HUES6 (cell line): ENCODE measurements at regions not wholly inside any gene's neighbourhood (a gene's known extent, or its start where the extent isn't known, plus 50 kb on each side); places are given as distances from the start of the nearest gene placed in this dataset.

ENCODE experiments used
- H3K27ac ChIP-seq: 2 replicates; pipeline ENCODE4 v1.7.0; 2013; ENCODE audit warnings: low read depth, mild to moderate bottlenecking, low read length, inconsistent platforms
- H3K27me3 ChIP-seq: 2 replicates; pipeline ENCODE4 v1.6.1; 2013; ENCODE audit warnings: low read length; ENCODE audit not compliant: control insufficient read depth, insufficient read depth
- H3K36me3 ChIP-seq: 2 replicates; pipeline ENCODE4 v1.6.1; 2013; ENCODE audit warnings: low read length; ENCODE audit not compliant: control insufficient read depth, insufficient read depth
- H3K4me1 ChIP-seq: 2 replicates; pipeline ENCODE4 v1.6.1; 2013; ENCODE audit warnings: low read length; ENCODE audit not compliant: control insufficient read depth, insufficient read depth
- H3K4me3 ChIP-seq: 2 replicates; pipeline ENCODE4 v1.5.1; 2013; ENCODE audit warnings: low read depth, low read length
- H3K9ac ChIP-seq: one replicate; pipeline ENCODE4 v1.6.1; 2013; ENCODE audit warnings: mild to moderate bottlenecking, low read length
- H3K9me3 ChIP-seq: 2 replicates; pipeline ENCODE4 v1.6.1; 2013; ENCODE audit warnings: low read depth, low read length; ENCODE audit not compliant: control insufficient read depth, insufficient read depth

DNA sequence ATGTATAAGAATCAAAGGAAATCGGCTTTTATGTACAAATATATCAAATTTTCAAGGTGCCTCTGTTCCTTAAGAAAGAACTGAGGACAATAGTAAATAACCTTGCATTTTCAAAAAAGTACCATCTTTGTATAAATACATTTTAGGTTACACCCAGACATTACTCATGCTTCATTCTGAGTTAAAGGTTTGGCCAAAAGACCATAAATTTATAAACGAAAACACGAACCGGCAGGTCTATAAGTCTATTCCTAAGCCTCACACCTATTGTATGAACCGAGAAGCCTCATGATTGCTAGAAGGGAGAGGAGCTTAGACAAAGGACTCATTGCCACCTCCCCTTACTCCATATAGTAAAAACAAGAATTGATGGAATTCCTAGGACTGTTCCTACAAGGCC is 94.6 kb upstream of the PSMD7 start:
- Histone ChIP-seq H3K9ac (no peak overlapping the region), H3K9me3 (no peaks in the 10 kb centered on the region), H3K4me3 (no peak overlapping the region), H3K27ac (no peak overlapping the region), H3K27me3 (no peaks in the 10 kb centered on the region), H3K36me3 (no peaks in the 10 kb centered on the region), H3K4me1 (no peaks in the 10 kb centered on the region)

DNA sequence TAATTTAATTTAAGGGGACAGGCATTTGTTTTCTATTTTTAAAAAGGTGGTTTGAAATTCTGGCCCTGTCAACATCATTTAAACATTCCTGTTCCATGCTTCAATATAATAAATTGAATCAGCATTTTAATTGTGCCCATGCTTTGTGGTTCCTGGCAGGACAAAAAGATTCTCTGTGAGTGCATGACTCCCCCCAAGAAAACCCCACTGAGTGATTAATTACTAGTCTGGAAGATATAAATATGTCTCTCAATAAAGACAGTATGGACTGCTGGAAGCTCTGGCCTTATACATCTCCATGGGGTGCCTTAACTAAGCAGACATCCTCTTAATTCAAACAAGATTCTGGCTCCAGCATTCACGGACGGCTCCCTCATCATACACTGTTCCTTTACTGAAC is 95.0 kb upstream of the PSMD7 start:
- no peak overlapping the region for H3K4me3 ChIP-seq
- H3K9me3 ChIP-seq = no peaks in the 10 kb centered on the region
- no peak overlapping the region for H3K9ac ChIP-seq
- no peaks in the 10 kb centered on the region for H3K36me3 ChIP-seq
- H3K4me1 ChIP-seq = no peaks in the 10 kb centered on the region
- H3K27ac ChIP-seq = no peak overlapping the region
- H3K27me3 ChIP-seq = no peaks in the 10 kb centered on the region

- Histone ChIP-seq H3K9ac (no peak overlapping the region), H3K9me3 (no peaks in the 10 kb centered on the region), H3K27me3 (no peaks in the 10 kb centered on the region)
Measured at GRCh38 chr16:74200921-74201320, 95.7 kb upstream of the PSMD7 start.

DNA sequence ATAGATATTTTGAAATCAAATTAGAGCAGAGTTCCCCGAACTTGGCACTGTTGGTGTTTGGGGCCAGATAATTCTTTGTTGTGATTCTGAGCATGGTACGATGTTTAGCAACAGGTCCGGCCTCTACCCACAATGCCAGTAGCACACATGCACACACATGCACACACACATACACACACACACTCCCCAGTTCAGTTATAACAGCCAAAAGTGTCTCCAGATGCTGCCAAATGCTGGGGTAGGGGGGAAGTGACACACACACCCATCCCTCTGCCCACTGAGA is 96.8 kb upstream of the PSMD7 start:
- no peak overlapping the region for H3K4me3 ChIP-seq
- H3K27ac ChIP-seq = no peak overlapping the region
- no peaks in the 10 kb centered on the region for H3K4me1 ChIP-seq
- no peaks in the 10 kb centered on the region for H3K27me3 ChIP-seq
- H3K9ac ChIP-seq = no peak overlapping the region
- H3K36me3 ChIP-seq = no peaks in the 10 kb centered on the region
- no peaks in the 10 kb centered on the region for H3K9me3 ChIP-seq

More at GRCh38 chr16:74200921-74201320, 95.7 kb upstream of the PSMD7 start:
- Histone ChIP-seq H3K4me1 (no peaks in the 10 kb centered on the region), H3K36me3 (no peaks in the 10 kb centered on the region), H3K27ac (no peak overlapping the region), H3K4me3 (no peak overlapping the region)

DNA sequence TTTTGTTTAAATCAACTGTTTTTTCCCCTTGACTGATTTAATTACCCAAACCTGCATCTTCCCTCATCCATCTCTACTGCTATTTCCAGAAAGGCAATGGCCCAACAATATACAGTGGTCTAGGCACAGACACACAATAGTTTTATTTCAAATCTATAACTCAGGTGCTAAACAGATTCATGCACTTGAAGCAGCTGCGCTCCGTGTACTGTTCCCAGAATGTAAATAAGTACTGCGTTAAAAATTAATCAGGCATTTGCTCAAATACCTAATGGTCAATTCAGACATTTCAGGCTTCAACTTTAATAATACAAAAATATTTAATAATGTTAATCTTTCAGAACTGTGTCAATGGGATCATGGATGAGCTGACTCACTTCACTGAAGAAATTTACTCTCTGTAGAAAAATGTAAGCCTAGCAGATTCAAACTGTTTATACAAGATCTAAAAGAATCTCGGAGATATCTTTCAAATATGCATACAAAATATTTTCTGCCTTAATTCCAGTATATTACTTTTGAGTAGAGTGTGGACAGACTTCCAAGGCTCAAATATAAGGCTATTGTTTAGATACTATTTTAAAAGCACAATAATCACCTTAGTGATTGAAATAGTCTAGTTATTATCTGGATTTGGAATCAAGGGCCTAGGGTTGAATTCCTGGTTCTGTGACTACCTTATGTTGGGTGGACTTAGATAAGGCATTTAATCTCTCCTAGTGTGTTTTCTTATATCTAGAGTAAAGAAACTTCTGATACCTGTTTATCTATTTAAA is 97.4 kb upstream of the PSMD7 start:
- Histone ChIP-seq H3K27ac (no peak overlapping the region), H3K36me3 (no peaks in the 10 kb centered on the region), H3K4me3 (no peak overlapping the region), H3K27me3 (no peaks in the 10 kb centered on the region), H3K9me3 (no peaks in the 10 kb centered on the region), H3K4me1 (no peaks in the 10 kb centered on the region), H3K9ac (no peak overlapping the region)

- Histone ChIP-seq H3K4me1 (no peaks in the 10 kb centered on the region), H3K9me3 (no peaks in the 10 kb centered on the region), H3K9ac (no peak overlapping the region), H3K27me3 (no peaks in the 10 kb centered on the region), H3K36me3 (no peaks in the 10 kb centered on the region), H3K4me3 (no peak overlapping the region), H3K27ac (no peak overlapping the region)
Measured at GRCh38 chr16:74192281-74192797, 104.3 kb upstream of the PSMD7 start.

GRCh38 chr16:74190292-74190691 is 106.3 kb upstream of the PSMD7 start:
- no peak overlapping the region for H3K9ac ChIP-seq
- no peaks in the 10 kb centered on the region for H3K27me3 ChIP-seq
- no peaks in the 10 kb centered on the region for H3K36me3 ChIP-seq
- no peak overlapping the region for H3K4me3 ChIP-seq
- no peak overlapping the region for H3K27ac ChIP-seq
- no peaks in the 10 kb centered on the region for H3K9me3 ChIP-seq
- no peaks in the 10 kb centered on the region for H3K4me1 ChIP-seq

GRCh38 chr16:74188856-74189255 is 107.8 kb upstream of the PSMD7 start:
- H3K9me3 ChIP-seq = no peaks in the 10 kb centered on the region
- H3K4me1 ChIP-seq = no peaks in the 10 kb centered on the region
- H3K9ac ChIP-seq = no peak overlapping the region
- H3K27ac ChIP-seq = no peak overlapping the region
- no peaks in the 10 kb centered on the region for H3K27me3 ChIP-seq
- H3K36me3 ChIP-seq = no peaks in the 10 kb centered on the region
- no peak overlapping the region for H3K4me3 ChIP-seq

DNA sequence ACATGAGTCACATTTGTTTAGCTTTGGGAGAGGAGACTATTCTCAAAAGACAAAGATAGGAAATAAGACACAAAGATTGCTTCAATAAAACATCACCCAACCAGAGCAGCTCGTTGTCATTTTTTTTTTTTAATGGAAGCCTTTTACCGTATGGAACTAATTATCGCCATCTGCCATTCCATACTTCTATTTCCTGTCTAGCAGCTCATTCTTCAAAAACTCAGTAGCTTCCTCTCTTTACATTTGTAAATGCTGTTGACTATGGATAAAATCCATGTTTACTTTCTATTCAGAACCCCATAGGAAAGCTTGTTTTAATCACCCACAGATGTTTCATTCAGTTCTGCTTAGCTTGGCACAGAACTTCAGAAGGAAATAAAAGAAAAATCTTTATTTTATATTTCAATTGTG is 110.0 kb upstream of the PSMD7 start:
- no peaks in the 10 kb centered on the region for H3K4me1 ChIP-seq
- H3K9me3 ChIP-seq = peaks cover 4% of the 10 kb centered on the region
- no peaks in the 10 kb centered on the region for H3K36me3 ChIP-seq
- H3K4me3 ChIP-seq = no peak overlapping the region
- no peak overlapping the region for H3K9ac ChIP-seq
- no peaks in the 10 kb centered on the region for H3K27me3 ChIP-seq
- H3K27ac ChIP-seq = no peak overlapping the region

- Histone ChIP-seq H3K4me1 (no peaks in the 10 kb centered on the region), H3K9me3 (peaks cover 11% of the 10 kb centered on the region)
Measured at GRCh38 chr16:74184839-74185238, 111.8 kb upstream of the PSMD7 start.

DNA sequence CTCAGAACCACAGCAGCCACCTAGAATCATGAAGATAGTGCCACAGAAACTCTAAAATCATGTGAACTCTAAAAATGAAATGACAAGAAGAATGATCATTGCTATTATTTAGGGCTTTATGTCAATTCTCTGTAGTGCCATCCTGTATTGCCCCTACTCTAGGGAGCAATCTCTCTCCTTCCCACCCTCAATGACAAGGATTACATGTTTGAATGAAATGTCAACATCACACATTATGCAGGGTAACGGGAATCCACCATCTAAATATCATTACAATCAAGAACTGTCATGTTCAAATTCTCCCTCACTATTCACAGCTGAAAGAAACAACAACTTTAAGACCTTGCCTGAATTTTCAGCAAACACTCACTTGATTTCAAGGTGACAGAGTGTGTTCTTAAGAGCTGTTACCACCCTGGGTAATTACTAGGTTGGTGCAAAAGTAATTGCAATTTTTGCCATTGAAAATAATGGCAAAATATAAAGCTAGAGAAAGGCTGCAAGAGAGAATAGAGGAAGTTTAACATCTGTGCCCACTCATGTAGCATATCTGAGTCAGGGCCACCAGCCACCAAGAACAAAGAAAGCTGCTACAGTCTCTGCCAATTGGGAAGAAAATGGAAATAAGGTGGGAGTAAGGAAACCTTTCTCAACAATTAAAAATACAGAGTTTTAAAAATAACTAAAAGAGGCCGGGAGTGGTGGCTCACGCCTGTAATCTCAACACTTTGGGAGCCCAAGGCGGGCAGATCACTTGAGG is 112.8 kb upstream of the PSMD7 start:
- Histone ChIP-seq H3K4me3 (no peak overlapping the region), H3K9me3 (peaks cover 16% of the 10 kb centered on the region), H3K4me1 (no peaks in the 10 kb centered on the region), H3K36me3 (no peaks in the 10 kb centered on the region), H3K9ac (no peak overlapping the region), H3K27ac (no peak overlapping the region), H3K27me3 (no peaks in the 10 kb centered on the region)

More at GRCh38 chr16:74184839-74185238, 111.8 kb upstream of the PSMD7 start:
- Histone ChIP-seq H3K4me3 (no peak overlapping the region), H3K36me3 (no peaks in the 10 kb centered on the region), H3K27me3 (no peaks in the 10 kb centered on the region), H3K27ac (no peak overlapping the region), H3K9ac (no peak overlapping the region)
